OCI-LY3 (cell line): ENCODE measurements at regions not wholly inside any gene's neighbourhood (a gene's known extent, or its start where the extent isn't known, plus 50 kb on each side); places are given as distances from the start of the nearest gene placed in this dataset.

Experiments
- EZH2phosphoT487 ChIP-seq: fragments of 200-600 bp; shearing (Covaris generic); IDR thresholded peaks from 2 replicates; pipeline ENCODE4 v1.6.1; 2018; ENCODE audit warnings: antibody characterized with exemption, mixed run types, low read depth
- TF ChIP-seq, protein P1 (sequence below): fragments of 200-600, 300-600 bp; sonication (generic); IDR thresholded peaks from 2 replicates; pipeline ENCODE4 v1.5.1; 2014; ENCODE audit warnings: antibody characterized with exemption, low read length, low read depth

GRCh38 chr14:104239861-104240301, 101.5 kb downstream of the KIF26A start:
- TF ChIP-seq, protein P1, sequence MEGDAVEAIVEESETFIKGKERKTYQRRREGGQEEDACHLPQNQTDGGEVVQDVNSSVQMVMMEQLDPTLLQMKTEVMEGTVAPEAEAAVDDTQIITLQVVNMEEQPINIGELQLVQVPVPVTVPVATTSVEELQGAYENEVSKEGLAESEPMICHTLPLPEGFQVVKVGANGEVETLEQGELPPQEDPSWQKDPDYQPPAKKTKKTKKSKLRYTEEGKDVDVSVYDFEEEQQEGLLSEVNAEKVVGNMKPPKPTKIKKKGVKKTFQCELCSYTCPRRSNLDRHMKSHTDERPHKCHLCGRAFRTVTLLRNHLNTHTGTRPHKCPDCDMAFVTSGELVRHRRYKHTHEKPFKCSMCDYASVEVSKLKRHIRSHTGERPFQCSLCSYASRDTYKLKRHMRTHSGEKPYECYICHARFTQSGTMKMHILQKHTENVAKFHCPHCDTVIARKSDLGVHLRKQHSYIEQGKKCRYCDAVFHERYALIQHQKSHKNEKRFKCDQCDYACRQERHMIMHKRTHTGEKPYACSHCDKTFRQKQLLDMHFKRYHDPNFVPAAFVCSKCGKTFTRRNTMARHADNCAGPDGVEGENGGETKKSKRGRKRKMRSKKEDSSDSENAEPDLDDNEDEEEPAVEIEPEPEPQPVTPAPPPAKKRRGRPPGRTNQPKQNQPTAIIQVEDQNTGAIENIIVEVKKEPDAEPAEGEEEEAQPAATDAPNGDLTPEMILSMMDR: no peak
- TF ChIP-seq EZH2phosphoT487: no peak
